Hepatic stellate cell (primary cell): ENCODE measurements at regions not wholly inside any gene's neighbourhood (a gene's known extent, or its start where the extent isn't known, plus 50 kb on each side); places are given as distances from the start of the nearest gene placed in this dataset.

Experiments
- DNase-seq: peaks from one replicate; pipeline ENCODE4 v3.0.0; 2011; ENCODE audit warnings: low spot score

DNA sequence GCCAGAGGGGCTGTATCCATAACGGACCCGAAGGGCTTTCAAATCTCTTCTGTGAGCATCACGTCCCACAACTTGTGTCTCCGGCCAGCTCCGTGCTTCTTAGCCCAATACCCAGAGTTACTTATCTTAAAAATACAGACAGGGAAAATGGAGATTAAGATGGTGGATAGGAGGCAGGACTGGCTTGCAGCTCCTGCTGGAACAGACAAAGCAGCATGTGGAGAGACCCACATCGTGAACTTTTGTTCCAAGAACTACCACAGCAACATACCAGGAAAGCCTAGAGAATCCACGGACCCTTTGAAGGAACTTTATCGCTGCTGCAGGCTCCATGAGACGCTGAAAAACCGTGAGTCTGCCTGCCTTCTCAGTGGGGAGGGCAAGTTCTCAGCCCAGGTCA is 113.7 kb downstream of the RNASET2 start:
- no peak for DNase-seq

DNA sequence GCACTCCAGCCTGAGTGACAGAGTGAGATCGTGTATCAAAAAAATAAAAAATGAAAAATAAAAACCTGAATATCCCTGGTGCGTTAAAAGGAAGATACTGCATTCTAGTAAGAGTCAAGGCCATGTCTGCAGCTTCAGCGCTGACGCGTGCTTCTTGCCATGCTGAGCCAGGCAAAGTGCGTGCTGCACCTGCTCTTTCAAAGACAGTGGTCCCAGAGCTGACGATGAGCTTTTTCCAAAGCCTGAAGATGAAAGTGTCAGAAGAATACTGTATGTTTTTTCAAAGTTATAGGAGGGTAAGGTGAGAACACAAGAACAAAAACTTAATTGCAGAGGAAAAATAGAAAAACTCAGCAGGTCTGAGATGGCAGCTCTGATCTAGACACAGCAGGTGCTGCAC is 115.1 kb downstream of the RNASET2 start:
- no peak for DNase-seq

DNA sequence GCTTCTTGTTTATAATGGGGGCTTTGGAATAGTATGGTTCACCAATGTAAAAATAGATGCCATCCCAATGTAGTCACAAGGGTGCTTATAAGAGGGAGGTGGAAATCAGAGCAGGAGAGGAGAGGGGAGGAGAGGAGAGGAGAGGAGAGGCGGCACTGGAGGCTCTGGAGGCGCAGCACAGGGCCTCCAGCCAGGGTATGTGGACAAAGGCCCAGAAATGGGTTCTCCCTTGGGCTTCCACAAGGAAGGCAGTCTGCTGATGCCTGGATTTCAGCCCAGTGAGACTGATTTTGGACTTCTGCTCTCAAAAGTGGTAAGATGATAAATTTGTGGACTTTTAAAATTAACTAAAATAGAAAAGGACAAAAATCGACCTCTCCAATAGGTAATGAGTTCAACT is 116.8 kb downstream of the RNASET2 start:
- no peak for DNase-seq

DNA sequence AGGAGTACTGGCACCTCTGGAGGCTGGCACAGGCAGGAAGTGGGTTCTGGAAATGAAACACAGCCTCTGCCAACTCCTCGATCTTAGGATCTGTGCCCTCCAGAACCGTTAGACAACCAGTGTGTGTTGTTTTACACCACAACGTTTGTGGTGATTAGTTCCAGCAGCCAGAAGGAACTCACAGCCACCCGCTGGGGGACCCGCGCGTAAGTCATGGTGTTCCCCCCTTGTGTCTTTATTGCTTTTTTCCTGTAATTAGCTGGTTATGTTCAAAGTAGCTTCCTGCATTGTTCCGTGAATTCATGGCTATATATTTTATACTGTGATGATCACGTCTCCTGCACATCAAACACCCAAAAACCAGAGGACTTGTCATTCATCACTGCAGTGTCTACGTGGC is 117.4 kb downstream of the RNASET2 start:
- DNase-seq, result no peak

DNA sequence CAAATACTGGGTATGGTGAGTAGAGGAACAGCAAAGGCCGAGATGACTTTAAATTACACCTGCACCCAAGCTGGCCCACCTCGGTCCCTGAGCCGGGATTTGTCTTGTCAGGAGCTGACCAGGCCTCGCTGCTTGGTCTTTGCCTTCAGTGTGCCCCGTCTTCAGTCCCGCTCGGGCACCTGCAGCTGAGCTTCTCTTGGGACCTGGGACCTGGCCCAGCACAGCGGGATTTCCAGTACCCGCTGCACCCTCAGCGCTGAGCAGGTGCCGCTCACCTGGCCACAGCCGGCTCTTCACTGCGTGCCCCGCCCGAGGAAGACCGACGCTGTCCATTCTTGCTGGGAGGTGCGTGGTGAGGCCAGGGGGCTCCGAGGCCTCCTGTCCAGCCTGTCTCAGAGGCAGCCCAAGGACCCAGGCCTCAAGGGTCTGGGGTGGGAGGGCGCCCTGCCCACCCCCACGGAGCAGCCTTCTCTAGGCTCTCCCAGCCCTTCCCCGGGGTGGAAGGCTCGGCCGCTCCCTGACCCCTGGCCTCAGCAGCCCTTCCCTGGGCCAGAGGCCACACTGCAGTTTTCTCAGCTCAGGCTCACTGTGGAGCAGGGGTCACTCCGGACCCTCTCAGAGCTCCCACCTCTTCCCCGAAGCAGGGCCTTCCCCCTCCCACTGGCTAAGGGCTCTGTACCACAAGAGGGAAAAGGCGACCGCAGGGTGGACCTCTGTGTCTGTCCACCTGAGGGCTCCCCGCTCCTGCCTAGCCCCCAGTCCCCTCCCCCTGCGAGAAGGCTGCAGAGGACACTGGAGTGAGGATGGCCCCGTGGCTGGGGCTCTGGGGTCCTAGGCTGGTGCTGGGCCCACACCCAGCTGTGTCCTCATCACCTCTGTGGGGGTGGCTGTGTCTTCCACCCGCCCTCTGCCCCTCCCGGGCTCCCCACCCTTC is 119.3 kb downstream of the RNASET2 start:
- DNase-seq, result no peak

DNA sequence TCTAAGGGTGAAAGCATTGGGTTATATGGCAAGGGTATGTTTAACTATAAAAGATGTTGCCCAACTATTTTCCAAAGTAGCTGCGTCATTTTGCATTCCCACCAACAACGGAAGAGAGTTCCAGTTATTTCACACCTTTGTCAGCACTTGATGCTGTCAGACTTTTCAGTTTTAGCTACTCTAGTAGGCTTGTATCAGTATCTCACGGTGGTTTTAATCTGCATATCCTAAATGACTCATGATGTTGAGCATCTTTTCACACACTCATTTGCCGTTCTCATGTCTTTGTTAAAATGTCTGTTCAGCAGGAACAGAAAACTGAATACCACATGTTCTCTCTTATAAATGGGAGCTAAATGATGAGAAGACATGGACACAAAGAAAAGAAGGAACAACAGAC is 122.3 kb downstream of the RNASET2 start:
- DNase-seq, result no peak

DNA sequence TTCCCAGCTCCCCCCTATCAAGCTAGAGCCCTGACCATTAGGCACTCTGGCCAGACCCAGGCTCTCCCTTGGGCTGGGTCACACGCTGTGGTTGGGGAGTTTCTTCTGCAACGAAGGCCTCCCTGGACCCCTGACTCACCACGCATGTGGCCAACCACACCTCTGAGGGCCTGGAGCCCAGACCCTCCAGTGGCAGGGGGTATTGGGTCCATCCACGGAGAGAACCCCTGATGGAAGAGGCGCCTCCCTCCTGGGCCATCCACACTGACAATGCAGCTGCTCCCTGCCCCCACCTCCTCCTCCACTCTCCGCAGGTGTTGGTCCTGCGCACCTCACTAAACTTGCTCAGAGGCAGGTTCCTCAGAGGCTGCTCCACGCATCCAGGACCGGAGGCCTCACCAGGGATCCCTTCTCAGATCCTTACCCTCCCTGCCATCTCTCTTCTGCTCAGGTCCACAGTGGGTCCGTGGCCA is 125.4 kb downstream of the RNASET2 start:
- no peak for DNase-seq

DNA sequence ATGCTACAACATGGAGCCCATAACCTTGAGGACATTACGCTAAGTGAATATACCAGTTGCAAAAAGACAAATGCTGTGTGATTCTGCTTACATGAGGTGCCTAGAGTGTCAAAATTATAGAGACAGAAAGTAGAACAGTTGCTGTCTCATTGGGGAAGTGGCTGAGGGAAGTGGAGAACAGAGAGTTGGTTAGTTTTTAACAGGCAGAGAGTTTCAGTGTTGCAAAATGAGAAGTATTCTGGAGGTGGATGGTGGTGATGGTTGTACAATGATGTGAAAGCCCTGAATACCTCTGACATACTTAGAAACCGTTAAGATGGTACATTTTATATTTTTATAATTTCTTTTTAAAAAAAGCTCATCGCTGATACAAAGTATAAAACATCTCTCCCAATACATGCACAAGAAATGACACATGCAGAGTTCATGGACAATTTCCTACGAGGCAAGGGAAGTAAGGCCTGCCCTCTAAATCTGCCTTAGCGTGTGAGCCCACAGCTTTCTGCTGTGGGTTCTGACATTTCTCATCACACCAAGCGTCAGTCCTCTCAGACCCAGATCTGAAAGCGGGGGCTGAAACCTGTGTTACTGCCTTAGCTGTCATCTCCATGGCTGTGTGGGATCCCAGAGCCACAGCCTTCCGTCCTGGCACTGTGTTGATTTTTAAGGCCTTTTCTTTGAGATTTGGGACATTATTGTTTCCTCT is 126.0 kb downstream of the RNASET2 start:
- DNase-seq, result no peak

DNA sequence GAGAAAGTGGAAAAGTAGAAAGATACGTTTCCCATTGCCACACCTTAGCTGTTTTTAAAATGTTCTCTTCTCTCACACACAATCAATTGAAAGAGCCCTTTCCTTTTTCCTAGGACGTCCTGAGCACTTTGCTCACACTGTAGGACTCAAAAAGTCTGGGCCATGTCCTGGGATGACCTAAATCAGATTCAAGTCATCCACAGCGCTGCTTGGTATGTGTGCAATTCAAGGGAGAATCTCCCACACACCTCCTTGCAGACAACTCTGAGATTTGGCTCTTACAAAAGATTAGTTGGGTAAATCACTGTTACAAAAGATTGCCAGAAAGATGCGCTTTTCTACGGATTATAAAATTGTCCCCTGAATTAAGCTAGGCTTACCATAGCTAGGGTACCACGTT is 130.1 kb downstream of the RNASET2 start:
- no peak for DNase-seq

DNA sequence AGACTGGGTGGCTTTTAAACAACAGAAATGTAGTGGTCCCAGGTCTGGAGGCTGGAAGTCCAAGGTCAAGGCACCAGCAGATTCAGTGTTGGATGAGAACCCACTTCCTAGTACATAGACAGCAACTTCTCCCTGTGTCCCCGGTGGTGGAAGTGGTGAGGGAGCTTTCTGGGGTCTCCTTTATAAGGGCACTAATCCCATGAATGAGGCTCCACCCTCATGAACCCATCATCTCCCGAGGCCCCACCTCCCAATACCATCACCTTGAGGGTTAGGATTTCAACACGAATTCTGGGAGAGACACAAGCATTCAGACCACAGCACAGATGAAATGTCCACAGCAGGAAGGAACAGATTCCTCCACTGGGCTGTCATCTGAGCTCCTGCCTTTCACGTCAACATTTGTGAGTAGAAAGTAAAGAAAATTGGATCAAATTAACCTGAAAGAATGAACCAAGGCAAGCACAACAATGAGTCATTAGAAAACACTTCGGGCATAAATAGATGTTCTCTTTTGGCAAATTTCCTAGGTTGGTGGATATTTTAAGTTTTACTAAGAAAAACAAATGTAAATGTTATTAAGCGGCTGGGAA is 130.7 kb downstream of the RNASET2 start:
- DNase-seq, result no peak

DNA sequence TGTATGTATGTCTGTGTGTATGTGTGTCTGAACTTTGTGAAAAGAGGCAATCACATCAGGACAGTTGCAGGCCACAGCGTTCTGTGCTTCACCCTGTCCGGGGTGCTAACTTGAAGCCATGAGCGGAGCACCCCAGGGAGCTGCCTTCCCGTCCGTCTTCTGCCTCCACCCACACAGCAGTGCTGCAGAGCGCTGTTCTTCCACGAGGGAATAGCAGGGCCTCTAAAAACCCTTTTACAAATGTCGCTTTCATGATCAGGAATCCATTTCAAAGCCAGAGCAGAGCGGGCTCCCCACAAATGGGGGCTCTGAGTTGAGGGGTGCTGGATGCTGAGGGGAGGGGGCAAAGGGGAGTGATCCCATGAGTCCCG is 131.5 kb downstream of the RNASET2 start:
- no peak for DNase-seq

DNA sequence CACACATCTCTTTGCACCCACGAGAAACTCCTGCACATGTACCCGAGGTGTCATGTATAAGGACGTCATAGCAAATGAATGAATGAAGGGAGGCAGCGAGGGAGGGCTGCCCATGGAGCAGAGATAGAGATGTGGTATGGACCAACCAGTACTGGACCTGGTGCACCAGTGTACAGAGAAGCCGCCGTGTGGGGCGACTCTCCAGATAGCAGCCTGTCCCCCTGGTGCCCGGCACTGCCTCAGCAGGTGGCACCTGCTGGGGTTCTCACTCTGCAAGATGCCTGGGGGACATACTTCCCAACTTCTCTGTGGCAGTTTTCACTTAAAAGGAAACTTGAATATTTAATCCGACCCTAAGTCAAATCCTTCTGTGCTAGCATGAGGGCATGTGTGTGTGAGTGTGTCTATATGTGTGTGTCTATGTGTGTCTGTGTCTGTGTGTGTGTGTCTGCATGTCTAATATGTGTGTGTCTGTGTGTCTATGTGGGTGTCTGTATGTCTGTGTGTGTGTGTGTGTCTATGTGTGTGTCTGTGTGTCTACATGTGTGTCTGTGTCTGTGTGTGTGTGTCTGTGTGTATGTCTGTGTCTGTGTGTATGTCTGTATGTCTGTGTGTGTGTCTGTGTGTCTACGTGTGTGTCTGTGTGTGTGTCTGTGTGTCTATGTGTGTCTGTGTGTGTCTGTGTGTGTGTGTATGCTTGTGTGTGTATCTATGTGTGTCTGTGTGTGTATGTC is 132.0 kb downstream of the RNASET2 start:
- DNase-seq, result no peak

DNA sequence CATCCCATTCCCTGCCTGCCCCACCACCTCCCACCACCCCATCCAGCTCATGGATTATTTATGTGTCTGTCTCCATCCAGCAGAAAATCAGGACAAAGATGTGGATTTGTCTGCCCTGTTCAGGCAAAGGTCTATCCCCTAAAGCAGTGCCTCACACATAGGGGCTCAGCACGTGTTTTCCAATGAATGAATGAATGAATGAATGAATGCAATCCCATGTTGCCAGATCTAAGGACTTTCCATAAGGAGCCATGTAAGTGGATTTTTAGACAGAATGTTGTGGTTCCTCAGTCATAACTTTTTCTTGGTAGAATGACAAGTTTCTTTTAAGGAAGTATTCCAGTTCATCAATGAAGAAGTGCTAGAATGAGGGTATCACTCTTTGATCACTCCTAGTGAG is 133.7 kb downstream of the RNASET2 start:
- no peak for DNase-seq

DNA sequence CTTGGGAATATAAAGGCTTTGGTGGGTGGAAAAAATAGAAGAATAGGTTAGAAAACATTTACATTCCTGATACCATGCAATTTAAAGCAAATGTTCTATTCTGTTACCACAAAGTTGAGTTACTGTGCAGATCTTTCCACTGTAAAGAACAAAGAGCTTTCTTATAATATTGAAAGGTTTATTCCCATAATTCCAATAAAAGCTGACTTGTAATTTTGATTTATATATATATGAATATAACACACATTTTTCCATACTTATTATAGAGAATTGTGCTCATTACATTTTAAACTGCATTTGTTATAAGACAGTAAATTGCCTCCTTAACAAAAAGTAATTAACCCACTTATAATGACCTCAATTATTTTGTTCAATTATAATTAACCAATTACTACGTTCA is 135.9 kb downstream of the RNASET2 start:
- DNase-seq, result no peak

DNA sequence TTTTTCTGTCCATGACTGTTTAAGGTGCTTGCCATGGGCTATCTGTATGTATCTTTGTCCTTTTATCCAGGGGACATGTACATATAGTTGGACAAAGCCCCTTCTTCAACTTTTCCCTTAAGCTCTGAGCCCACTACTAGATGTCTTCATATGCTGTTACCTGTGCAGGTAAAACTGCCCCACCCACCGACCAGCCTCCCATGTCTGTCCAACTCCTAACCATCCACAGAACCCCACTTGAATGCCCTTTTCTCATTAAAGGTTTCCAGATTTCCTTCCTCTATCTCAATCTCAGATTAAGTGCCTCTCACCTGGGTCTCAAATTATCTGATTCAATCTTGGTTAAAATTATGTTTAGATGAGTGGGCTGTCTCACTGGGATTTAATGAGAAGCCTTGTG is 136.3 kb downstream of the RNASET2 start:
- DNase-seq, result no peak

DNA sequence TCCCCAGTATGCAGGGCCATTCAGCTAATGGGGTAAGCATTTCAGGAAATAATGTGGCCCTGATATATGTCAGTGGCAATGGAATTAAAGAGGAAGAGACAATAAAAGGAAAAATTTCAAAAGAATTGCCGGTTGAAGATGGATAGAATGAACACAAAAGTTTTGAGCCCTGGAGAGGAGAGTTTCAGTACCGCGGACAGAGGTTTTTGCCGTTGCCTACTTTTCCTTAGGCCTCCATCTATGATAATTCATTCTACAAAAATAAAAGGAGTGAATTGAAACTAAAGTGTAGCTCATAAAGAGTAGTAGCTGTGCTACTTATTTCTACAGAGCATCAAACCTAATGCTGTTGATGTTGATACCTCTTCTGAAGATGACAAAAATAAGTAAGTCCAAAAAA is 140.7 kb downstream of the RNASET2 start:
- no peak for DNase-seq

DNA sequence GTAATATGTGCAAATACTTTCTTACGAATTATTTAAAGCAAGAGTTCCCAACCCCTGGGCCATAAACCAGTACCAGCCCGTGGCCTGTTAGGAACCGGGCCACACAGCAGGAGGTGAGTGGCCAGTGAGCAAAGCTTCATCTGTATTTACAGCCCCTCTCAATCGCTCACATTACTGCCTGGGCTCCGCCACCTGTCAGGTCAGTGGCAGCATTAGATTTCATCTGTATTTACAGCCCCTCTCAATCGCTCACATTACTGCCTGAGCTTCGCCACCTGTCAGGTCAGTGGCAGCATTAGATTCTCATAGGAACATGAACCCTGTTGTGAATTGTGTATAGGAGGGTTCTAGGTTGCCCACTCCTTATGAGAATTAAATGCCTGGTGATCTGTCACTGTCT is 142.0 kb downstream of the RNASET2 start:
- DNase-seq, result no peak

DNA sequence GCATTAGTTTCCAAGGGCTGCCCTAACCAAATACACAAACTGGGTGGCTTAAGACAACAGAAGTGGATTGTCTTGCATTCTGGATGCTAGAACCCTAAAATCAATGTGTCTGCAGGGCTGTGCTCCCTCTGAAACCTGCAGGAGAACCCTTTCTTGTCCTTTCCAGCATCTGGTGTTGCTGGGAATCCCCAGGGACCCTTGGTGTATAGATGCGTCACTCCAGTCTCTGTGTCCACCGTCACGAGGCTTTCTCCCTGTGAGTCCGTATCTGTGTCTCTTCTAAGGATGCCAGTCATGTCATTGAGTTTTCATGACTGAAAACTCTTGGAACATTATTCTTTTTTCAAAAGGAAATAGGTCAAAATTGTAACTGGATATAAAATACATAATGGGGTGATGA is 142.9 kb downstream of the RNASET2 start:
- no peak for DNase-seq

DNA sequence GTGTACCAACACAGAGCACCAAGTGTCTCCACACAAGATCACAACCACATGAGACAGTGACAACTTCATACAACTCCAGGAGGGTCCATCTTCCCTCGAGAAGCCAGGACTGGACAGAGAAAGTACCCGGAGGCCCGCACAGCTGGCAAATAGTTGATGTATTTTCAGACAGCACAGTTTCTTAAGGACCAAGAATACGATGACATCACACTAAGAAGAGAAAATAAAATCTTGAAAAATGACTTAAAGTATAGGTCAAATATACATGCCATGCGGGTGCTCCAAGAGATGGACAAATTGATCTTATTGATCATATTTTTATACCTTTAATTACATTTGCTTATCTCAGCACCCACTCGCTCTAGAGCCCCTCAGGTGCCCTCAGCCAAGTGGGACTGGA is 145.5 kb downstream of the RNASET2 start:
- no peak for DNase-seq

DNA sequence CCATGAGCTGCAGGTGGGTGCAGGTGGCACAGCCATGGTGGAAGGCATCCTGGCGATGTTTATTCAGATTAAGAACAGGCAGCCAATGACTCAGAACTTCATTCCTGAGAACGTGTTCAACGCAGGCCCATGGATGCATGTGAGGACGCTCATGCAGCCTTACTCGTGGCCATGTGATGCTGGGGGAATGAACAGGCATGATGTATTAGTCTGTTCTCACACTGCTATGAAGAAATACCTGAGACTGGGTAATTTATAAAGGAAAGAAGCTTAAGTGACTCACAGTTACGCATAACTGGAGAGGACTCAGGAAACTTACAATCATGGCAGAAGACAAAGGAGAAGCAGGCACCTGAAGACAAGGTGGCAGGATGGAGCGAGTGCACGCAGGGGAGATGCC is 146.6 kb downstream of the RNASET2 start:
- DNase-seq, result no peak

DNA sequence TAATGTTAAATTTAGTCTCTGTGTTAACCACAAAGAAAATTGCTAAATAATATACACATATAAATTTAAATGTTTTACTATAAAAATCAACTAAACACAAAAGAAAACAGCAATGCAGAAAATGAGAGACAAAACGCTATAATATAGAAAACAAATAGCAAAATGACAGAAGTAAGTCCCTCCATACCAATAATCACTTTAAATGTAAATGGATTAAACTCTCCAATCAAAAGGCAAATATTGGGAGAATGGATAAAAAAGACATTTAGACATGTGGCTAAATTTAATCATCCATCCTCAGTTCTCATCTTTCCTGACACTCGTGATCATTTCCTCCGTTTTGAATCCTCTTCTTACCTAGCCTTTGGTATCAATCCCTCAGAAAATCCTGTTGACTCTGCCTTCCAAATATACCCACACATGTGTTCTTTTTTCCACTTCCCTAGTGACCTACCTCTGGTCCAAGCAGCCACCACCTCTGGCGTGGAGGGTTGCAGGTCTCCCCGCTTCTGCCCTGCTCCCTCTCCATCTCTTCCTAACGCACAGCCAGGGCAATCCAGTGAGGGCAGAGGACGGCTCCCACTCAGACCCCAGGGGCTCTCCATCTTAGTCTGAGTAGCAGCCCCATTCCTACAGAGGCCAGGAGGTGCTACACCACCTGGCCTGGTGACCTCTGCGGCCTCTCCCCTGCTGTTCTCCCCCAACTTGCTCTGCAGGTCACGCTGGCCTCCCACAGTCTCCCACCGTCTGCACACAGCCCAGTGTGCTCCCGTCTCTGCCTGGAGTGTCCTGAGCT is 149.2 kb downstream of the RNASET2 start:
- no peak for DNase-seq
